GM21515 (cell line): ENCODE measurements at regions not wholly inside any gene's neighbourhood (a gene's known extent, or its start where the extent isn't known, plus 50 kb on each side); places are given as distances from the start of the nearest gene placed in this dataset.

Experiments
- ATAC-seq: cut with Tn5 transposase; IDR thresholded peaks from one replicate; pipeline ENCODE4 v1.9.1; 2021; ENCODE audit not compliant: unreplicated experiment

DNA sequence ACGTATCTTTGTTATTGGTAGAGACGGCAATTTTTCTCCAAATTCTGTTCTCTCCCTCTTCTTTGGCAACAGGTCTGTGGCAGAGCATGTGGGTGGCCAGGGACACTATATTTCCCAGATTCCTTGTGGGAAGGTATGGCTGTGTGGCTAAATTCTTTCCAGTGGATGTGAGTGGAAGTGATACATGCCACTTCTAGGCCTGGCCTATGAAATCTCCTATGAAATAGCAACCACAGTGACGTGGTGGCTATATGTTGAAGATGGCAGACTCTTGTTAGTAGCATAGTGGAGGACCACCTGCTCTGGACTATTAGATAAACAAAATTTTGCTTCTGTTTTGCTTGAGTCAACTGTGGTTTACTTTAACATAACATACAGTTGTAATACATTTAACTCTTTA, 243.3 kb downstream of the IL20RB start:
- no peak for ATAC-seq

DNA sequence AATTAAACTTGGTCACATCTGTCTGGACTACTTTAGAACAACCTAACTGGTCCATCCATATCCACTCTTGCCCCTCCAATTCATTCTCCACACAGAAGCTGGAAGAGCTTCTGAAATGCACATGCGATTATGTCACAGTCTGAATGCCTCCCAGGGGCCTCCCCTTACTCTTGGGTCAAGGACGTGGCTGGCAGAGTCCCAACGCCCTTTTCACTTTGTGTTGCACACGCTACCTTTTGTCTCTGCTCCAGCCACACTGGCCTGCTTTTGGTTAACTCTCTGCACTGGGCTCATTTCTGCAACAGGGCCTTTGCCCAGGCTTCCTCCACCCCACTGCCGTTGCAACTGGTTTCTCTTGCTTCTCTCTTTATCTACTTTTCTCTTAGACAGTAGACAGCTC, 245.2 kb downstream of the IL20RB start:
- ATAC-seq = no peak

- no peak for ATAC-seq
Measured at GRCh38 chr3:137204409-137204808, 246.6 kb downstream of the IL20RB start.

- no peak for ATAC-seq
Measured at GRCh38 chr3:137205394-137206045, 247.7 kb downstream of the IL20RB start.

- no peak for ATAC-seq
Measured at GRCh38 chr3:137207616-137208015, 249.8 kb downstream of the IL20RB start.

DNA sequence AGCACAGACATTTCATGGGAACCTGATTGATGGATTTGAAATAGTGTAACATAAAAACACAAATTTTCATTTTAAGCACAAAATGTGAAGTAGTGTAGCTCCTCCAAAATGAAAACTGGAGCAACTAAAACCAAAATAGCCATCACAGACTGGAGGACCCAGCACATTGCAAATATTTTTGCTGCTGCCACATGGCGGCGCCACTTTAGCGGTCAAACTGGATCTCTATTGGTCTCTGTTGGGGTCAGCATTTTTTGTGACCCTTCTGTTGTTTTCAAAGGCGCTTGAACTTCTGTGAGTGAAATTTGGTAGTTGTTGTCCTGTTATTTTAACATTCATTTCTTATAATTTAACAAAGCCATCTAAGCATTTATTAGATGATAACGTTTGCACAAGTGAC, 259.9 kb downstream of the IL20RB start:
- no peak for ATAC-seq

DNA sequence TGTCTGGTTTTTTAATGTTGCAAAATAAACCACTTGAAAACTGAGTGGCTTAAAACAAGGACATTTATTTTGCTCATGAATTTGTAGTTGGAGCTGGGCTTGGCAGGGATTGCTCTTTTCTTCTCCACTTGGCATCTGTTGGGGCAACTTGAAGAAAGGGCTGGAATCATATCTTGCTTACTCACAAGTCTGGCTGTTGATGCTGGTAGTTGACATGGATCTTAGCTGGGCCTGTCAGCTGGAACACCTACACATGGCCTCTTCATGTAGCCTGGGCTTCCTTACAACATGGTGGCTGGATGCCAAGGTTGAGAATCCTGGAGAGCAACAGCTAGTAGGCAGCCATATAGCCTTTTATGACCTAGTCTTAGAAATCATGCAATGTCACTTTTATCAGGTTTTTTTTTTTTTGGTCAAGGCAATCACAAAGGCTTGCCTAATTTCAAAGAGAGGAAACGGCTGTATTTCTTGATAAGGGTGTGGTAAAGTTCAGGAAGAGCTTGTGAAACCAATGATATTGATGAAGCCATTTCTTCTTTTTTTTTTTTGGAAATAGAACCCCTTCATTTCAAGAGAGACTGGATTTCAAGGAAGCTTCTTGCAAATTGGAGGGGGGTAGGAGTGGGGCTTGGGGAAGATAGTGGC, 262.1 kb downstream of the IL20RB start:
- no peak for ATAC-seq

GRCh38 chr3:137222736-137223225, 265.0 kb downstream of the IL20RB start:
- ATAC-seq = no peak

DNA sequence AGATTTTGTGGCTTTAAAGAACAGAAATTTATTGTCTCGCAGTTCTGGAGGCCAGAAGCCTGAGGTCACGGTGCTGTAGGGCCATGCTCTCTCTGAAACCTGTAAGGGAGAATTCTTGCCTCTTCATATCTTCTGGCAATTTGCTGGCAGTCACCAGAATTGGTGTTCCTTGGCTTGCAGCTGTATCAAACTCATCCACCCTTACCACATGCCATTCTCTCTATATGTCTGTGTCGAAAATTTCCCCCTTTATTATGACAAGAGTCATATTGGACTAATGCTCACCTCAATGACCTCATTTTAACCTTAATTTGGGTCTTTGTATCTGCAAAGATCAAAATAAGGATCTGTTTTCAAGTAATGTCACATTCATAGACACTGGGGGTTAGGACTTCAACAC, 266.7 kb downstream of the IL20RB start:
- no peak for ATAC-seq

- ATAC-seq = no peak
Measured at GRCh38 chr3:137242836-137243400, 285.1 kb downstream of the IL20RB start.

GRCh38 chr3:137246491-137246890, 288.7 kb downstream of the IL20RB start:
- no peak for ATAC-seq

GRCh38 chr3:137249311-137249940, 291.6 kb downstream of the IL20RB start:
- peak; percentile 64 for ATAC-seq

DNA sequence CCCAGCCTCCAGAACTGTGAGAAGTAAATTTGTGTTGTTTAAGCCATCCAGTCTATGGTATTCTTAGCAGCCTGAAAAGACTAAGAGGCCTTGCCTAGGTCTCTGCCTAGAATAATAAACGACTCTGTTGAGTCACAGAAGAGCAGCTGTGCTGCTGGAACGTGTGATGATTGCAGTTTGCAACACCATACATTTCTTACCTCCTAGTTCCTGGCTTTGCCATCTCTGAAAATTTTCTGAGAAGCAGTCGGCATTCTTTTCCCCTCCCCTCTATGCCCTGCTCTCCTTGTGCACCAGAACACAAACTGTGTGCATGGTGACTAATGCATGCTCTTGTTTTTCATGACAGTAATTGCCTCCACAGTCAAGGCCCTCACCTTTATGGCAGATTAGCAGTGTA, 301.3 kb downstream of the IL20RB start:
- ATAC-seq = no peak

DNA sequence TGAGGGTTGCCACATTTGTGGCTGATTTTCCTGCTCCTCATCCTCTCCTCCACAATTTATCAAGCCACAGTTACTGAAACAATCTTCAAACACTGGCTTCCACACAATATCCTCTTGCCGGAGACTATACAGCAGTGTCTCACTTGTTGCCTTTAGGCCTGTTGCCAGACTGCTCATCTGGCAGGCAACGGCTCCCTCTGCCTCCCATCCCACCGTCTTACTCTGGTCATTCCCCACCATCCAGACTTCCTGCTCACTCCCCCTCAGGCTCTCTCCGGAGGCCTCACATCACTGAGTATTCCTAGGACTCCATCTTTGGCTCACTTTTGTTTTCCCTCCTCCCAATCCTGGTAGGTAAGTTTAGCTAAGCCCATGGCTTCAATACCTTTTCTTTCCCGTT, 301.9 kb downstream of the IL20RB start:
- ATAC-seq = no peak

DNA sequence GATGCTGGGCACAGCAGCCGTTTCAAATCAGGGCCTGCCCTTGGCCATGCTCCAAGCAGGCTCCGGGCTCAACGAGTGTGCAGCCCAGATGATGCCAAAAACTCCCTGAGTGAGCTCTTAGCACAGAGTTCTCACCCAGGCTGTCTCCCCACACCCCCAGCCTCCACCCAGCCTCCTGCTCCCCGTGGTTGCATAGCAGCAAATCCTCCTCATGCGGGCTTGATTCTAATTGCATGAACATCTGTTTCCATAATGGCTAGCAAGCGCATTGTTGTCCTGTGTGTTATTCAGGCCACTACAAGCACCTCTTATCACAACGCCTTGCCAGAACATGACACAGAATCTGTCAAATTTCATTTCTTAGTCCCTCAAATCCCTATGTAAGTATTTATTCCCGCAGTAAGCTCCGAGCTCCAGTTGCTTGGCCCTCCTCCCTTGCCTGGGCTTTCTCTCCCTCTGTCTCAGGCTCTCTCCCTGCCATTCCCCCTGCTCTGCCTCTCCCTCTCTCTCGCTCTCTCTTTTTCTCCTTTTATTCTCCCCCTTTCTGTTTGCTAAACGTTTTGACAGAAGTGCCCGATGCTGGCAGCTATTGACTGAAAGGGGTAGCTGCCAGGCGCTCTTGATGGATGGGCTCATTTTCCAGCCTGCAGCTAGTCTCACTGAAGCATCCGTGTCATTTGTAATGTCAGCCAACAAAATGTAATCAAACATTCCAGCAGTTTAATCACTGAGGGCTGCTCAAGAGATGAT, 306.5 kb downstream of the IL20RB start:
- no peak for ATAC-seq

DNA sequence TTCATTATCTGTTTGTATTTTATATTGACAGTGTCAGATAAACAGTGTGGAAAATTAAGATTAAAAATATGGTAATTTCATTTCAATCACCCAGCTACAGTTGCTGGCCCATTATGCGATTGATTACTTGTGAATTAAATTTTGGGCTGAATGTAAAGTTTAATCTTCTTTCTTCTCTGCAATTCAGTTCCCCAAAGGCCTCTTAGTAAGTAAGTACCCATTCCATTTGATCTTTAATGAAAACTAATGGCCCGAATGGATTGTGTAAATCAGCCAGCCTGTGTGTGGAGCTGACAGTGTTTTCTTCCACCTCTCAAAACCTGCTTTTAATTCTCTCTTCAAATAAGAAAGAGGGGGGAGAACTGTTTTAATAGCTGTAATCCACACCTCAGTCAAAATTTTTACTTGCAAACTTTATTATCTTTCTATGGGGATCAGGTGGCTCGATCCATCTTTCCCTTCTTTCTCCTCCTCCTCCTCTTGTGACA, 307.1 kb downstream of the IL20RB start:
- no peak for ATAC-seq

GRCh38 chr3:137282871-137283270, 325.1 kb downstream of the IL20RB start:
- ATAC-seq = no peak

GRCh38 chr3:137285924-137286323, 328.1 kb downstream of the IL20RB start:
- ATAC-seq = no peak

DNA sequence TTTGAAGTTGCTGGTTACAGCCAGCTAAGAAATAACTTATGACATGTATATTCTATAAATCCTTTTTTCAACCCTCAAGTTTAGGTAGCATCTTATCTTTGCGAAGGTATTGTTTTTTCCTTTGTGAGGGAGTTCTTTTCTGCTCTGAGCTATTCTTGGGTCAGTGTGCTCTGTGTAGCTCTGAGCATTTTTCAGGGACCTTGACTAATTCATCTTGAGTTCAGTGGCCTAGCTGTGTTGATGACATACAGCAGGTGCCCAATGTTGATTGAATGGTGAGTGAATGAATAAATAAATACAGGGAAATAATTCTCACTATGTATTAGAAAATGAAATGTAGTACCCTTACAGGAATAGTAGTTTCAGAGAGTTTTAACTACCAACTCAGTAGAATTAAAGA, 335.3 kb downstream of the IL20RB start:
- ATAC-seq = no peak

DNA sequence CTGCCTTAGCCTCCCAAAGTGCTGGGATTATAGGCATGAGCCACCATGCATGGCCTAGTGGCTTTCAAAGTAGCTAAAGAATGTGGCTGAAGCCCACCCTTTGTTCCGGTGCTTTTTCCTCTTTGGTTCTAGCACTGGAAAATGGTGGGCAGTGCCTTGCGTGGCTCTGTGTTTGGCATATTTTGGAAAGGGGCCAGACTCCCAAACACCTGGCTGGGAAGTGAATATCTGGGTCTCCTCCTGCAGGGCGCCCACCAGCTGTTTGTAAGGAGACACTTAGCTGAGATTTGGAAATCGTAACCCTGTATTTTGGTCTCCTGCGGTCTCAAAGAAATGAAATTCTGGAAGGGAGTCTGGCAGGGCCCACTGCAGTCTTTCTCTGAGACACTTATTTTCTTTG, 336.4 kb downstream of the IL20RB start:
- ATAC-seq = no peak

DNA sequence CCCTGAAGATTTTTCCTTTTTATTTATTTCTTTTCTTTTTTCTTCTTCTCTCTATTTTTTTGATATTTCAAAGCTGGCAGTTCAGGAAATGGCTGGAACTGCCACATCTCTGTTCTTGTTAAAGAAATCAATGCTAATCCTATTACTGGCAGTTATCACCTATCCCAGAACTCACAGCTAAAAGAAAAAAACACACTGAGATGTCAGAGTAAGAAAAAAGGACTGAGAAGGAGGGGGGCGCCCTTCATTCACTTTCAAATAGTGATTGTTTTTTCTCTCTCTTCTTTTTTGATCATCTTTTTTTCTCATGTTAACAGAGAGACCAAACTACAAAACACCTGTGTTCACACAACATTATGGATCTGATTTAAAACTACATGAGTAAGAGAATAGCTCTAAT, 337.1 kb downstream of the IL20RB start:
- no peak for ATAC-seq
